ENCODE measurements at regions not wholly inside any gene's neighbourhood (a gene's known extent, or its start where the extent isn't known, plus 50 kb on each side); places are given as distances from the start of the nearest gene placed in this dataset.
"Not testable (repeated sequence)": the region's sequence is repeated elsewhere in the genome, so short reads cannot be mapped to it uniquely, and the experiment has no call there.

DNA sequence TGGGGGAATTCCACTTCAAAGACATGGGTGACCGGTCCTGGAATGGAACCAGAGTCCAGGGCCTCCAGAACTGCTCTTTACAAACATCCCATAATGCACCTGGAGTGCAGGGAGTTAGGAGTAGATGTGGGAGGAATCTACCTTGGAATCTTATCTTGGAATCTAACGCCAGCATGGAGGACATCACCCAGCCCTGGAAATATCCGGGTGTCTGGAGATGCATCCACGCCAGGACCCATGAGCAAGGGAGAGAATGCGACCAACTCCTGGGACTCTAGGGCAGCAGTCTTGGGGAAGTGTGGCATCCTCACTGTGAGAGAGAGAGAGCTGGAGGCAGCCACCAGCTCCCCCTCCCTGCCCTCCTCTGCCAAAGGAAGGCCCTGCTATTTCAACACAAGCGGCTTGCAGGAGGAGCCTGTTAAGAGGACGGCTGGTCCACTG lies 211.8 kb downstream of the UQCRFS1 start:
- Histone ChIP-seq H3K27me3 (no peaks in the 10 kb centered on the region; the same call in 1 of the 2 replicates), H3K36me3 (no peaks in the 10 kb centered on the region), H3K27ac (no peak overlapping the region), H3K4me1 (no peaks in the 10 kb centered on the region), H3K4me3 (no peak overlapping the region), H3K9me3 (replicated peaks) (no peaks in the 10 kb centered on the region)
- DNase-seq = no peak

DNA sequence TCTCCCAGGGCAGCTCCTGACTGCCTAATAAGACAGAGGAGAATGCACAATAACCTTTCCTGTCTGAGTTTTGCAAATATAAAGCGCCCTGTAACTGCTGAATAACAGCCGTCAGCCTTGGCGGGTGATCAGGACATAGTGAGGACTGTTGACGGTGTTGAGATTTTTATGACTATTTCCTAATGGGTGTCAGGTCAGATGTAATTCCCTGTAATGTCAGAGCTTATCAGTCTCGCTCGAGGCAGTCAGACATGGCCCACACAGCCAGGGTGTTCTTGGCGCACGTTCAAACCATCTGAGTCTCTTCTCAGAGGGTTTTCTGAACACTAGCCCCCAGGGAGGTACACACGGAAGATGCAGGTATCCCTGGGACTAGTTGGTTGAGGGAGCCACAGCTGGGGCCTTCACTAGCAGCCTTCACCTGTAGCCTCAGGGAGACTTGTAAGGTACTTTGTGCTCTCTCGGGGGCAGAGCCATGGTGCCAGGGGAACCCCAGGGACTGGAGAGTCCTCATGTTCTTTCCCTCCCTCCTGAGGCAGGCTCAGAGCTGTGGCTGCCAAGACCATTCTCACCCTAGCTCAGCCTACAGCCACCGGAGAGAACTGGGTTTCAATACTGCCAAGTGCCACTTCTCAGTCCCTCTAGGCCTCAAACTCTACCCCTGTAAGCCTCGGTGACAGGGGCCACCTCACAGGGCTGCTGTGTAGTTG lies 213.1 kb downstream of the UQCRFS1 start:
- H3K9me3 ChIP-seq (replicated peaks) = no peaks in the 10 kb centered on the region
- no peaks in the 10 kb centered on the region for H3K4me1 ChIP-seq
- H3K36me3 ChIP-seq = no peaks in the 10 kb centered on the region
- H3K4me3 ChIP-seq = no peak overlapping the region
- DNase-seq = no peak
- H3K27ac ChIP-seq = no peak overlapping the region
- H3K27me3 ChIP-seq = no peaks in the 10 kb centered on the region; the same call in 1 of the 2 replicates

DNA sequence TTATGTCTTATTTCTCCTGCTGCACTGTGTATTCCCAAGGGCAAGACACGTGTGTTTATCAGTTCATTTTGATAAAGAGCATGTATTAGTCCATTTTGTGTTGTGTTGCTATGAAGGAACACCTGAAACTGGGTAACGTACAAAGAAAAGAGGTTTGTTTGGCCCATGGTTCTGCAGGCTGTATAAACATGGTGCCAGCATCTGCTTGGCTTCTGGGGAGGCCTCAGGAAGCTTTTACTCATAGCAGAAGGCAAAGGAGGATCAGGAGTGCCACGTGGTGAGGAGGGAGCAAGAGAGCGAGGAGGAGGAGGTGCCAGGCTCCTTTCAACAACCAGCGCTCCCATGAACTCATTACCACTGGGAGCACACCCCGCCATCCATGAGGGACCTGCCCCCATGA lies 214.0 kb downstream of the UQCRFS1 start:
- Histone ChIP-seq H3K4me1 (no peaks in the 10 kb centered on the region), H3K27ac (no peak overlapping the region), H3K4me3 (no peak overlapping the region), H3K9me3 (replicated peaks) (no peaks in the 10 kb centered on the region), H3K36me3 (no peaks in the 10 kb centered on the region), H3K27me3 (no peaks in the 10 kb centered on the region; the same call in 1 of the 2 replicates)
- no peak for DNase-seq

DNA sequence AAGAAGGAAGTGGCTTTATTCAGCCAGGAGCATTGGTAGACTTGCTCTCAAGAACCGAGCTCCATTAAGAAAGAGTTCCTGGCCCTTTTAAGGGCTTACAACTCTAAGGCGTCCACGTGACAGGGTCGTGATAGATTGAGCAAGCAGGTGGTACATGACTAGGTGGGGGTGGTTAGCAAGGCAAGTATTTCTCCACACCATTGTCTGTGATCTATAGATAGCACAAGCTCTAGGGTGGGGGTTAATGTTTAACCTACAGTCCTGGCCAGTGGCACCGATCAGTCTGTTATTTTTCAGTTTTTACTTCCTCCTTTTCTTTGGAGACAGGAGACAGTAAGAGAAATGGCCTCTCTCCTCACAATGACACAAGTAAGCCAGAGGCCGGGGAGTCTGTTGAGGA lies 215.1 kb downstream of the UQCRFS1 start:
- not testable (repeated sequence) for H3K4me3 ChIP-seq; H3K4me1 ChIP-seq; H3K27me3 ChIP-seq; H3K27ac ChIP-seq; H3K9me3 ChIP-seq (replicated peaks); H3K36me3 ChIP-seq; DNase-seq

DNA sequence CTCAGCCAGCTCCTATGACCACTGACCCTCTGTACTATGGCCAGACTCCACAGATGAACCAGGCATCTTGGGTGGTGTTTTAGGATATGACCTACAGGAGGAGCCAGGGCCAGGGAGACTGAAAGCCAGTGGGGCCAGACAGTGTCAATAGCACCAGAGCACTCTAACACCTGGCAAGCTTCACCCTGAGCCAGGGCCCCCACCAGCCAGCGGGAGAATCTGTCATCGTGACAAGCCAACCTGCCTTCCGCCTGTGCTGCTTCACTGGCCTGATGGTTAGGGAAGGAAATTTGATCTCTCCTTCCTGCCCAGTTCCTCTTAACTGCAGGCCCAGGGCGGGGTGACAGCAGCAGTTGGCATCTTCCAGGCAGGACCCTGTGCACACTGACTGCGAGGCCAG lies 222.4 kb downstream of the UQCRFS1 start:
- no peaks in the 10 kb centered on the region for H3K4me1 ChIP-seq
- H3K27ac ChIP-seq = no peak overlapping the region
- peaks cover 12% of the 10 kb centered on the region; the same call in 1 of the 2 replicates for H3K27me3 ChIP-seq
- DNase-seq = peak in 1 of 2 experiments; percentile 14
- H3K4me3 ChIP-seq = no peak overlapping the region
- no peaks in the 10 kb centered on the region for H3K36me3 ChIP-seq
- H3K9me3 ChIP-seq (replicated peaks) = no peaks in the 10 kb centered on the region

DNA sequence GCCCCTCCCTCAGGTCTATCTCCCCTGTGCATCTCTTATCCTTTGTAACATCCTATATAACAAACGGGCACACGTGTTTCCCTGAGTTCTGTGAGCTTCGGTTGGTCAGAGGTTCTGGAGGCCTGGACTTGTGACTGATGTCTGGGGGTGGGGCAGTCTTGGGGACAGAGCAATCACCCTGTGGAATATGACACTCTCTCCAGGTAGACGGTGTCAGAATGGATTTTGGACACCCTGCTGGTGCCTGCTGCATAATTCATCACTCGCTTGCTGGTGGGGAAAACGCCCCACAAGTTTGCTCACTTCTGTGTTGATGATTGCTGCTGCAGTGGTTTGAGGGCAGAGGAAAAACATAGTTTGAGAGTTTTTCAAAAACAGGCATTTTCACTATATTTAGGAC lies 223.2 kb downstream of the UQCRFS1 start:
- Histone ChIP-seq H3K4me1 (no peaks in the 10 kb centered on the region), H3K36me3 (no peaks in the 10 kb centered on the region), H3K27ac (no peak overlapping the region), H3K27me3 (peaks cover 16% of the 10 kb centered on the region; the same call in 1 of the 2 replicates), H3K4me3 (no peak overlapping the region), H3K9me3 (replicated peaks) (no peaks in the 10 kb centered on the region)
- DNase-seq = no peak

DNA sequence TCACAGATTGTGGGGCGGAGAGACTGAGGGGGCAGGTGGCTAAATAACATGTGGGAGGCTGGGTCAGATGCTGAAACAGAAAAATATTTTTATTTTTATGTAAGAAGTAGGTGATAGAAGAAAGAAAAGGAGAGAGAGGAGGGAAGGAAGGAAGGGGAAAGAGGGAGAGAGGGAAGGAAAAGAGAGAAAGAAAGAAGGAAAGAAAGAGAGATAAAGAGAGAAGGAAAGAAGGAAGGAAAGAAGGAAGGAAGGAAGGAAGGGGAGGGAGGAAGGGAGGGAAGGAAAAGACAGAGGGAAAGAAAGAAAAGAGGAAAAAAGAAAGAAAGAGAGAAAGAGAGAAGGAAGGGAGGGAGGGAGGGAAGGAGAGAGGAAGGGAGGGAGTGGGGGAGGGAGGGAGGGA lies 224.9 kb downstream of the UQCRFS1 start:
- H3K4me3 ChIP-seq = no peak overlapping the region
- H3K36me3 ChIP-seq = no peaks in the 10 kb centered on the region
- no peak for DNase-seq
- H3K4me1 ChIP-seq = no peaks in the 10 kb centered on the region
- H3K27ac ChIP-seq = no peak overlapping the region
- H3K27me3 ChIP-seq = peaks cover 16% of the 10 kb centered on the region; the same call in 1 of the 2 replicates
- no peaks in the 10 kb centered on the region for H3K9me3 ChIP-seq (replicated peaks)

DNA sequence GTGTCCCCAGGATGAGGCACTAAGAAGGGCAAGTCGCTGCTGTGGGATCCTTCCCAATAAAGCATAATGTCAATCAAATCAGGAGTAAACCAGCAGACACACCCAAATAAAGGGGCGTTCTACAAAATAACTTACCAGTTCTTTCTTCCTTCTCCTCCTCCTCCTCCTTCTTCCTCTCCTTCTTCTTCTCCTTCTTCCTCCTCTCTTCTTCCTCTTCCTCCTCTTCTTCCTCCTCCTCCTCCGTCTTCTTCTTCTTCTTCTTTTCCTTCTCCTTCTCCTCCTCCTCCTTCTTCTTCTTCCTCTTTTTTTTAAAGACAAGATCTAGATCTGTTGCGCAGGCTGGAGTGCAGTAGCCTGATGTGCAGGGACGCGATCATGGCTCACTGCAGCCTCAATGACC lies 225.8 kb downstream of the UQCRFS1 start:
- Histone ChIP-seq H3K27me3 (peaks cover 19% of the 10 kb centered on the region; the same call in 1 of the 2 replicates), H3K9me3 (replicated peaks) (no peaks in the 10 kb centered on the region), H3K27ac (no peak overlapping the region), H3K4me1 (no peaks in the 10 kb centered on the region), H3K36me3 (no peaks in the 10 kb centered on the region), H3K4me3 (no peak overlapping the region)
- no peak for DNase-seq

DNA sequence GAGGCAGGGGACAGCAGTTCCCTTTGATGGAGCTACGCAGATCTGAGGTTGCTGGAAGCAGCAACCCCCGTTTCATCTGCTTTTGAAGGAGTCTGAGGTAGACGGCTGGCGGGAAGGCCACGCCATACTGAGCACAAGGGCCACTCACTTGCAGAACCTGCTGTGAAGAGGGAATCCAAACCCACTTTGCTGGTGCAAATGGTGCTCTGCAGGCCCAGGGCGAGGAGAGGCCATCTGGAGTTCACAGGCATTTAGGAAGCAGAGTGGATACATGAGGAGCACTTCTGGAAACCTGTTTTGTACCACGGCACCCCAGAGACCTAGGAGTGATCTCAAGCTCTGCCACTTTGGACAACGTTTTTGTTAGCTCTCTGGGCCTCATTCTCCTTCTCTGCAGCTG lies 227.8 kb downstream of the UQCRFS1 start:
- no peaks in the 10 kb centered on the region for H3K4me1 ChIP-seq
- no peaks in the 10 kb centered on the region for H3K36me3 ChIP-seq
- H3K4me3 ChIP-seq = no peak overlapping the region
- H3K9me3 ChIP-seq (replicated peaks) = no peaks in the 10 kb centered on the region
- no peak overlapping the region for H3K27ac ChIP-seq
- DNase-seq = no peak
- peaks cover 24% of the 10 kb centered on the region for H3K27me3 ChIP-seq

DNA sequence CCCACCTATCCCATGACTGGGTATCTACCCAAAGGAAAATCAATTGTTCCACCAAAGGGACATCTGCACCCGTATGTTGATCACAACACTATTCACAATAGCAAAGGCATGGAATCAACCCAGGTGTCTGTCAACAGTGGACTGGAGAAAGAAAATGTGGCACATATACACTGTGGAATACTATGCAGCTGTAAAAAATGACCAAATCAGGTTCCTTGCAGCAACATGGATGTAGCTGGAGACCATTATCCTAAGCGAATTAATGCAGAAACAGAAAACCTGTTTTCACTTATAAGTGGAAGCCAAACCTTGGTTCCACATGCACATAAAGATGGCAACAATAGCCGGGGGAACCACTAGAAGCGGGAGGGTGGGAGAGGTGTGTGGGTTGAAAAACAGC lies 228.6 kb downstream of the UQCRFS1 start:
- Histone ChIP-seq H3K4me3 (no peak overlapping the region), H3K27me3 (peaks cover 21% of the 10 kb centered on the region), H3K9me3 (replicated peaks) (no peaks in the 10 kb centered on the region), H3K4me1 (no peaks in the 10 kb centered on the region), H3K27ac (no peak overlapping the region), H3K36me3 (no peaks in the 10 kb centered on the region)
- no peak for DNase-seq

DNA sequence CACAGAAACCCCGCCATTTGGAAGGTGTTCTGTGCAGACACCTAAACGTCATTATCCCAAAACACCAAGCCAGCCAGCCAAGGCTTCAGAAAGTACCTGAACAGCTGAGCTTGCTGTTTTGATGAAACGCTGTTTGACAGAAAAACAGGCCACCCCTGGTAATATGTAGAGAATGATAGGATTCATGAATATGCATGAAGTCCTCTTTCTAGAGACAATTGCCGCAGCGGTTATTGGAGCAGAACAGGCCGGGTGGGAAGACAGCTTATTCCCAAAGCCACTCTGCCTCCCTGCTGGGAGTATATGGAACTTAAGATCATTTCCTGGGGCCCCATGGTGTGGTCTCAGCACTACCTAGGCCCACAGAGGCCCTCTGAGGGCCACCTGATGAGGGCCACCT lies 229.5 kb downstream of the UQCRFS1 start:
- Histone ChIP-seq H3K4me3 (no peak overlapping the region), H3K27me3 (peaks cover 20% of the 10 kb centered on the region), H3K27ac (no peak overlapping the region), H3K36me3 (no peaks in the 10 kb centered on the region), H3K4me1 (no peaks in the 10 kb centered on the region), H3K9me3 (replicated peaks) (no peaks in the 10 kb centered on the region)
- no peak for DNase-seq

DNA sequence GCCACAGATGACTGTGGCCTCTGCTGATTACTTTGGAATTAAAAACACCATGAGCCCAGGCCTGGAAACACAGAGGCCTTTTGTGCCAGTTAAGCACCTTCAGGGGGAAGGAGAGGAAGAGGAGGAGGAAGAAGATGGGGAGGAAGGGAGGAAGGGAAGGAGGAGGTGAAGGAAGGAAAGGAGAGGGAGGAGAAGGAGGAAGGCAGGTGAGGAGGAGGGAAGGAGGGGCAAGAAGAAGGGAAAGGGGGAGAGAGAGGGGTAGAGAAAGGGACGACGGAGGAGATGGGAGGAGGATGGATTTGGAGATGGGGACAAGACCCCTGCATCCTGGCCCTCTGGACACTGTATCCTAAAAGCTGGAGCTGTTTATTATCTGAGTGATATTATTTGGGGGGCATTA lies 231.0 kb downstream of the UQCRFS1 start:
- no peaks in the 10 kb centered on the region for H3K36me3 ChIP-seq
- DNase-seq = no peak
- H3K4me1 ChIP-seq = no peaks in the 10 kb centered on the region
- no peak overlapping the region for H3K27ac ChIP-seq
- H3K9me3 ChIP-seq (replicated peaks) = no peaks in the 10 kb centered on the region
- H3K4me3 ChIP-seq = no peak overlapping the region
- peaks cover 20% of the 10 kb centered on the region for H3K27me3 ChIP-seq

DNA sequence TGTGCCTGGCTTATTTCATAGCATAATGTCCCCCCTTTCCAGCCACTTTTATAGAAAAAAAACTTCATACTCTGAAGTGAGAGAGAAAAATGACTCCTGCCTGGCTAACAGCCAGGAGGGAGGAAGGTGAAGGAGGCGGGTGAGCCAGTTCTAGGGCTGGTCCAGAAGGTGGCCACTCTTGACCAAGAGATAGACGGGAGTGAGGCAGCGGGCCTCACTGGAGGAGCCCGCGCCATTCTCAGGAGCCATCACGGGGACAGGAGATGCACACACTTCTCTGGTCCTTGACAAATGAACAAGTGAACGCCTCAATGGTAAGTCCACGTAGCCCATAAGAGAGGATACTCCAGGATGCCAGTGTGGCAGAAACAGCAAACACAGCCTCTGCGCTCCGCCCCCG lies 231.4 kb downstream of the UQCRFS1 start:
- Histone ChIP-seq H3K9me3 (replicated peaks) (no peaks in the 10 kb centered on the region), H3K27ac (no peak overlapping the region), H3K4me1 (no peaks in the 10 kb centered on the region), H3K36me3 (no peaks in the 10 kb centered on the region), H3K4me3 (no peak overlapping the region), H3K27me3 (peaks cover 20% of the 10 kb centered on the region)
- no peak for DNase-seq

DNA sequence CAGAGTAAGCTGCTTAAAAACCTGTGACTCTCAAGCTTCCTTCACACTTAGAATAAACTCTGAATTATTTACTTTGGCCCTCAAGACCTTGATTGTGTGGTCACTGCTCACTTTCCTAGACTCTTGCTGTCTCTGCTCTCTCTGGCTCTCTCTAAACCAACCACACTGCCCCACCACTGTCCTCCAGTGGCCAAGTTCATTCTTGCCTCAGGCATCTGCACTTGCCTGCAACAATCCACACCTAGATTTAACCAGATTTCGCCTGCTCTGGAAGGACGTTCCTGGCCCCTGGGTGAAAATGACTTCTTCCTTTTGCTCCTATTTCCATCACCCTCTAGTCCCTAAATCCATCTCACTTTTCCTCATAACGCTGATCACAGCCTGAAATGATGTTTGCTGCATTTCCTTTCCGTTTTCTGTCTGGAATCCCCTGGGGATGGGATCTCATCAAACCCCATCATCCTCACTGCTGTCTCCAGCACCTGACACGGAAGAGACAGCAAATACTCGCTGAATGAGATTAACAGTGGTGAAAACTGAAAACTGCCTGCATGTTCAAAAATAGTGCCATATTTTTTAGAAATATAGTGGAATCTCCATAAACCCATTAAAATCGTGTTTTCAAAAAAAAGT lies 232.6 kb downstream of the UQCRFS1 start:
- no peaks in the 10 kb centered on the region for H3K9me3 ChIP-seq (replicated peaks)
- H3K4me1 ChIP-seq = no peaks in the 10 kb centered on the region
- no peak overlapping the region for H3K27ac ChIP-seq
- H3K36me3 ChIP-seq = no peaks in the 10 kb centered on the region
- peaks cover 17% of the 10 kb centered on the region for H3K27me3 ChIP-seq
- DNase-seq = no peak
- H3K4me3 ChIP-seq = no peak overlapping the region

DNA sequence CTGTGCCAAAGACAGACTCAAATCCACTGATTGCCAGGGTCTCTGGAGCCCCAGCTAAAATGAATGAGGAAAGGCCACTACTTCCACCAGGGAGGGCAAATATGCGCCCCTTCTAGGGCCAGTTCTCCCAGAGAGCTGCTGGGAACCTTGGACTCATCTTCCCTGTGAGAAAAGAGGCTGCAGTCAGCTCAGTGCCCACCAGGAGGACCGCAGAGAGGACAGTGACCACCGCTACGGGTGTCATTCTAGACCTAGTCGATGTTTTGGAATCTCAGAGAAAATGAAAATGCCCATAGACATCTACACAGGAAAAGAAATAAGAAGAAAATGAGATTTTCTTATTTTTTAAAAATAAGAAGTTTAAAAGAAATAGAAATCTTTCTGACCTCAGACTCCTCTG lies 235.1 kb downstream of the UQCRFS1 start:
- H3K36me3 ChIP-seq = no peaks in the 10 kb centered on the region
- H3K9me3 ChIP-seq (replicated peaks) = no peaks in the 10 kb centered on the region
- H3K4me1 ChIP-seq = no peaks in the 10 kb centered on the region
- peaks cover 21% of the 10 kb centered on the region for H3K27me3 ChIP-seq
- no peak for DNase-seq
- H3K27ac ChIP-seq = no peak overlapping the region
- no peak overlapping the region for H3K4me3 ChIP-seq
